Neural crest cell (in vitro differentiated cells): ENCODE measurements at regions not wholly inside any gene's neighbourhood (a gene's known extent, or its start where the extent isn't known, plus 50 kb on each side); places are given as distances from the start of the nearest gene placed in this dataset.

Source experiments
- DNase-seq: peaks from one replicate; pipeline ENCODE4 v3.0.0; 2021; ENCODE audit warnings: low read depth, mixed read lengths, low spot score
- H3K27ac Mint-ChIP-seq: one replicate; pipeline ENCODE4 v1.8.0; 2021; ENCODE audit warnings: mild to moderate bottlenecking, mixed read lengths; ENCODE audit not compliant: unreplicated experiment
- H3K27me3 Mint-ChIP-seq: 2 replicates; pipeline ENCODE4 v1.8.0; 2021; ENCODE audit warnings: low read depth, mild to moderate bottlenecking, mixed read lengths
- H3K36me3 Mint-ChIP-seq: 2 replicates; pipeline ENCODE4 v1.8.0; 2021; ENCODE audit warnings: low read depth, mild to moderate bottlenecking, mixed read lengths
- H3K4me1 Mint-ChIP-seq: 2 replicates; pipeline ENCODE4 v1.8.0; 2021; ENCODE audit warnings: mixed read lengths
- H3K4me3 Mint-ChIP-seq: one replicate; pipeline ENCODE4 v1.8.0; 2021; ENCODE audit warnings: mild to moderate bottlenecking, mixed read lengths
- H3K9me3 Mint-ChIP-seq: 2 replicates; pipeline ENCODE4 v1.8.0; 2021; ENCODE audit warnings: mixed read lengths
- CTCF ChIP-seq: fragments of 200-600 bp; sonication (generic); conservative IDR thresholded peaks from 2 replicates; pipeline ENCODE4 v1.5.0; 2021; ENCODE audit warnings: antibody characterized with exemption, mild to moderate bottlenecking

- Mint-ChIP-seq H3K4me1 (peaks cover 46% of the 10 kb centered on the region), H3K36me3 (no peaks in the 10 kb centered on the region), H3K27ac (no peak overlapping the region), H3K9me3 (no peaks in the 10 kb centered on the region), H3K4me3 (peak overlapping the region; percentile 27), H3K27me3 (no peaks in the 10 kb centered on the region)
- TF ChIP-seq CTCF = no peak
- DNase-seq = no peak
Observed at GRCh38 chr4:38315286-38315685, 348.7 kb upstream of the KLF3 start.

GRCh38 chr4:38316045-38316444, 348.0 kb upstream of the KLF3 start:
- DNase-seq = no peak
- H3K27ac Mint-ChIP-seq = no peak overlapping the region
- H3K4me3 Mint-ChIP-seq = no peak overlapping the region
- H3K36me3 Mint-ChIP-seq = no peaks in the 10 kb centered on the region
- peaks cover 53% of the 10 kb centered on the region for H3K4me1 Mint-ChIP-seq
- no peaks in the 10 kb centered on the region for H3K9me3 Mint-ChIP-seq
- no peak for TF ChIP-seq CTCF
- H3K27me3 Mint-ChIP-seq = no peaks in the 10 kb centered on the region

- no peaks in the 10 kb centered on the region for H3K27me3 Mint-ChIP-seq
- H3K27ac Mint-ChIP-seq = no peak overlapping the region
- no peaks in the 10 kb centered on the region for H3K36me3 Mint-ChIP-seq
- no peak overlapping the region for H3K4me3 Mint-ChIP-seq
- H3K9me3 Mint-ChIP-seq = peaks cover 4% of the 10 kb centered on the region
- peaks cover 53% of the 10 kb centered on the region for H3K4me1 Mint-ChIP-seq
- no peak for TF ChIP-seq CTCF
- no peak for DNase-seq
Observed at GRCh38 chr4:38317041-38317674, 346.8 kb upstream of the KLF3 start.

- Mint-ChIP-seq H3K9me3 (peaks cover 8% of the 10 kb centered on the region), H3K27me3 (no peaks in the 10 kb centered on the region), H3K36me3 (peaks cover under 1% of the 10 kb centered on the region), H3K4me3 (peak overlapping the region; percentile 53), H3K4me1 (peaks cover 52% of the 10 kb centered on the region), H3K27ac (peak overlapping the region; percentile 86)
- peak; percentile 65 for DNase-seq
- TF ChIP-seq CTCF = peak; percentile 17
Observed at GRCh38 chr4:38318737-38319455, 345.1 kb upstream of the KLF3 start.

- Mint-ChIP-seq H3K27me3 (no peaks in the 10 kb centered on the region), H3K4me1 (peaks cover 44% of the 10 kb centered on the region), H3K36me3 (peaks cover 3% of the 10 kb centered on the region), H3K27ac (peak overlapping the region; percentile 65), H3K4me3 (peak overlapping the region; percentile 53), H3K9me3 (peaks cover 13% of the 10 kb centered on the region)
- peak; percentile 99 for DNase-seq
- peak; percentile 96 for TF ChIP-seq CTCF
Observed at GRCh38 chr4:38319456-38320342, 344.3 kb upstream of the KLF3 start.
